GM21381 (cell line): ENCODE measurements at regions not wholly inside any gene's neighbourhood (a gene's known extent, or its start where the extent isn't known, plus 50 kb on each side); places are given as distances from the start of the nearest gene placed in this dataset.

ENCODE experiments used
- ATAC-seq: cut with Tn5 transposase; IDR thresholded peaks from one replicate; pipeline ENCODE4 v1.9.1; 2021; ENCODE audit warnings: mild to moderate bottlenecking, moderate library complexity; ENCODE audit not compliant: unreplicated experiment

GRCh38 chr5:105581988-105582690 lies 2019.5 kb upstream of the NUDT12 start:
- ATAC-seq: no peak

- no peak for ATAC-seq
Observed at GRCh38 chr5:105573575-105573974, 2011.0 kb upstream of the NUDT12 start.

- no peak for ATAC-seq
Observed at GRCh38 chr5:105565531-105565930, 2002.9 kb upstream of the NUDT12 start.

- no peak for ATAC-seq
Observed at GRCh38 chr5:105563842-105564241, 2001.3 kb upstream of the NUDT12 start.

GRCh38 chr5:105554568-105555169 lies 1992.1 kb upstream of the NUDT12 start:
- ATAC-seq: no peak

- ATAC-seq: no peak
Observed at GRCh38 chr5:105544300-105544699, 1981.7 kb upstream of the NUDT12 start.

GRCh38 chr5:105536675-105537074 lies 1974.1 kb upstream of the NUDT12 start:
- ATAC-seq: no peak

GRCh38 chr5:105530716-105531261 lies 1968.2 kb upstream of the NUDT12 start:
- no peak for ATAC-seq

GRCh38 chr5:105529851-105530250 lies 1967.3 kb upstream of the NUDT12 start:
- ATAC-seq: no peak

- no peak for ATAC-seq
Observed at GRCh38 chr5:105508519-105508918, 1945.9 kb upstream of the NUDT12 start.

GRCh38 chr5:105506692-105507277 lies 1944.2 kb upstream of the NUDT12 start:
- no peak for ATAC-seq

- ATAC-seq: no peak
Observed at GRCh38 chr5:105503950-105504349, 1941.4 kb upstream of the NUDT12 start.

GRCh38 chr5:105501315-105501714 lies 1938.7 kb upstream of the NUDT12 start:
- ATAC-seq: no peak

- no peak for ATAC-seq
Observed at GRCh38 chr5:105475401-105475800, 1912.8 kb upstream of the NUDT12 start.

- no peak for ATAC-seq
Observed at GRCh38 chr5:105462377-105462776, 1899.8 kb upstream of the NUDT12 start.

- ATAC-seq: no peak
Observed at GRCh38 chr5:105460721-105461120, 1898.1 kb upstream of the NUDT12 start.

- ATAC-seq: no peak
Observed at GRCh38 chr5:105453216-105453807, 1890.7 kb upstream of the NUDT12 start.

- no peak for ATAC-seq
Observed at GRCh38 chr5:105448271-105448670, 1885.7 kb upstream of the NUDT12 start.

GRCh38 chr5:105430516-105430915 lies 1867.9 kb upstream of the NUDT12 start:
- no peak for ATAC-seq

- ATAC-seq: no peak
Observed at GRCh38 chr5:105428451-105429380, 1866.1 kb upstream of the NUDT12 start.

- no peak for ATAC-seq
Observed at GRCh38 chr5:105414067-105414466, 1851.5 kb upstream of the NUDT12 start.
